ENCODE measurements at regions not wholly inside any gene's neighbourhood (a gene's known extent, or its start where the extent isn't known, plus 50 kb on each side); places are given as distances from the start of the nearest gene placed in this dataset.
A peak's percentile ranks its signal among the peaks of the same experiment; 100 is the strongest.

DNA sequence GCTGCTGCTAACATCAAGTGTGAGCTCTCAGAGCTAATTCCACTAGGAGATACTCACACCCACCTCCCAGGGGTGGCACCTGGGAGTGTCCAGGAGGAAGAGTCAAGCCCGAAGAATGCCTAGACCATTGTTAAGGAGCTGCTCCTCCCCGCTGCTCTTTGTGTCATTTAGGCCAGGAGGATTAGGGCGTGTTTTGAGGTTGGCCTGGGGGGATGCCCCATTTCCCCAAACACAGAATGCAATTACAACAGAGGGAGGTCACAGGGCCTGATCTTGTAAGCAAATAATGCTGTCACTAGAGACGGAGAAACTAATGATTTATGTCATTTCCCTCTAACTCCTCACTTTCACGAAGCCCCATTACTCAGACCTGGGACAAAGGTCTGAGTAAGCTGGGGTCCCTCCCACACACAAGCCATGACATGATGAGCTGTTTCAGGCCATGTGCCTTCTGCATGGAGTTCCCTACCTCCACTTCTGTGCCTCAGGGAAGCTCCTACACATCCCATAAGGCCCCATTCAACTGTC lies 312.5 kb downstream of the ACTL7B start:
- H3K4me3 Mint-ChIP-seq: no peak overlapping the region
- no peaks in the 10 kb centered on the region for H3K79me2 ChIP-seq (ENCODE audit: insufficient read depth, low read length)
- H4K5ac ChIP-seq (ENCODE audit: insufficient read length, low read depth, low read length): no peak overlapping the region
- peaks cover 0 to 3% of the 10 kb centered on the region in 2 experiments; a peak in 1 of 5 replicates for H3K9me3 Mint-ChIP-seq
- no peak overlapping the region for H3K4ac ChIP-seq (ENCODE audit: low read depth, low read length)
- no peak overlapping the region for H2BK5ac ChIP-seq (ENCODE audit: insufficient read length, low read length)
- no peak overlapping the region for H2BK120ac ChIP-seq (ENCODE audit: low read depth, low read length, poor library complexity, severe bottlenecking)
- H3K23me2 ChIP-seq (ENCODE audit: insufficient read length, low read depth, low read length, poor library complexity, severe bottlenecking): no peaks in the 10 kb centered on the region
- peak; percentile 49 for DNase-seq
- H3K9ac ChIP-seq (ENCODE audit: extremely low read depth, insufficient read length, low read length): no peak overlapping the region
- no peak overlapping the region for H2AK5ac ChIP-seq (ENCODE audit: insufficient read length, low read length)
- no peak overlapping the region for H3T11ph ChIP-seq (ENCODE audit: low read length)
- H3K18ac ChIP-seq (ENCODE audit: insufficient read length, low read depth, low read length): no peak overlapping the region
- H3K27me3 Mint-ChIP-seq (ENCODE audit: low read depth): no peaks in the 10 kb centered on the region; the same call in 1 of the 2 replicates
- H2BK15ac ChIP-seq (ENCODE audit: low read depth, low read length): no peak overlapping the region
- peak overlapping the region in 1 of 3 experiments; percentile 74; a peak in 1 of 7 replicates for H3K27ac Mint-ChIP-seq
- no peaks in the 10 kb centered on the region for H3K9me3 ChIP-seq (ENCODE audit: control insufficient read depth, low read depth, low read length)
- no peak overlapping the region for H3K27ac ChIP-seq (ENCODE audit: insufficient read length, low read depth, low read length)
- no peaks in the 10 kb centered on the region for H3K27me3 ChIP-seq (ENCODE audit: insufficient read depth, low read length)
- H2AFZ ChIP-seq (ENCODE audit: low read length): no peak overlapping the region
- H3K23ac ChIP-seq (ENCODE audit: insufficient read length, low read depth, low read length): no peak overlapping the region
- no CpG with 5 or more reads among the region's 5 CpGs for WGBS (ENCODE audit: extremely low coverage, insufficient read length, low lambda C conversion rate)
- peaks cover 13 to 21% of the 10 kb centered on the region in 2 experiments for H3K4me1 Mint-ChIP-seq
- no peak overlapping the region for H2BK12ac ChIP-seq (ENCODE audit: insufficient read length, low read depth, low read length)
- H2BK20ac ChIP-seq (ENCODE audit: low read depth, low read length, poor library complexity, severe bottlenecking): no peak overlapping the region
- no peak overlapping the region for H4K8ac ChIP-seq (replicated peaks; ENCODE audit: insufficient read length, low read depth, low read length)
- H3K4me1 ChIP-seq (ENCODE audit: insufficient read depth, low read length): no peaks in the 10 kb centered on the region
- no peaks in the 10 kb centered on the region for H3K36me3 Mint-ChIP-seq (ENCODE audit: insufficient read depth in 1 of 3, low read depth in 3 of 3)
- H3K79me1 ChIP-seq (ENCODE audit: insufficient read depth, low read depth, low read length, poor library complexity, severe bottlenecking): no peaks in the 10 kb centered on the region
- H3K14ac ChIP-seq (ENCODE audit: insufficient read depth, low read length): no peak overlapping the region
- TF ChIP-seq CTCF (conservative IDR thresholded peaks at IDR 0.05): no peak; the same call in 2 of the 3 replicates
- no peaks in the 10 kb centered on the region for H4K20me1 ChIP-seq (ENCODE audit: control insufficient read depth, insufficient read depth, insufficient read length)
- H3K4me2 ChIP-seq (ENCODE audit: insufficient read depth, insufficient read length, low read length): no peak overlapping the region
- no peak overlapping the region for H3K56ac ChIP-seq (ENCODE audit: insufficient read length, low read depth, low read length)
- H4K91ac ChIP-seq (ENCODE audit: insufficient read length, low read depth, low read length): no peak overlapping the region
